ENCODE measurements at regions not wholly inside any gene's neighbourhood (a gene's known extent, or its start where the extent isn't known, plus 50 kb on each side); places are given as distances from the start of the nearest gene placed in this dataset.

DNA sequence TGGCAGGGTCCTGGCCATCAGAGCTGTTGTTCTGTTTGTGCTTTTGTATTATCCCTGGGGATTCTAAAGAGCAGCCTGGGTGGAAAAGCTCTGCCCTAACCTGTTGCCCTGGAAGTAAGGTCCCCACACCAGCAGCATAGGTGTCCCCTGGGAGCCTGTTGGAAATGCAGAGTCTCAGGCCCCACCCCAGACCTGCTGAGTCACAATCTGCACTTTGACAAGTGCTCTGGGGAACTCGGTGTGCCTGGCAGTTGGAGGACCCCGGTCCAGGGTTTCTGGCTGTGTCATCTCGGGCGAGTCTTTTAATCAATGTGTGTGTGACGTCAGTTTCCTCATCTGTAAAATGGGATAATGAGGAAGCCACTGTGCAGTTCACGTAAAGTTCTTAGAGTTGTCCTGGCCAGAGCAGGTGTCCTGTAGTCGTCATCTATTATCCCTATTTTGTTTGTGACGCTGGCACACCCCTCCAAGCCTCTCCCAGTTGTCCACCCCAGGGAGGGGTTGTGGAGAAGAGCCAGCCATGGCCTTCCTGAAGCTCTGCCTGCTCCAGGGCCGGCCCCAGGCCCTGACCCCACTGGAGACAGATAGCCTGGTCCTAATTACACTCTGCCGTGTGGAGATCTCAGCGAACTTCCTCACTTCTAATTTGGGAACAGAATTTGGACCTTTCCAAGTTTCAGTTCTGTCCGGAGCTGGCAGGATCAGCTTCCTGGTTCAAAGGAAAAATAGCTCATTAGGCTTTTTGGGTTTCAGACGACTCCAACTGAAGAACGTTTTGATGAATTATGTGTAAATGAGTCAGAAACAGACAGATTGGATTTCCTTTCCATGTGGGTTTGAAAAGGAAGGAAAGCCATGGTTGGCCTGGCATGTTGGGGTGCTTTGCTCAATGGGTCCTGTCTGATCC, 295.7 kb upstream of the FOXF1 start:
- peak overlapping the region in 1 of 3 donors; percentile 13 for H3K27ac ChIP-seq

DNA sequence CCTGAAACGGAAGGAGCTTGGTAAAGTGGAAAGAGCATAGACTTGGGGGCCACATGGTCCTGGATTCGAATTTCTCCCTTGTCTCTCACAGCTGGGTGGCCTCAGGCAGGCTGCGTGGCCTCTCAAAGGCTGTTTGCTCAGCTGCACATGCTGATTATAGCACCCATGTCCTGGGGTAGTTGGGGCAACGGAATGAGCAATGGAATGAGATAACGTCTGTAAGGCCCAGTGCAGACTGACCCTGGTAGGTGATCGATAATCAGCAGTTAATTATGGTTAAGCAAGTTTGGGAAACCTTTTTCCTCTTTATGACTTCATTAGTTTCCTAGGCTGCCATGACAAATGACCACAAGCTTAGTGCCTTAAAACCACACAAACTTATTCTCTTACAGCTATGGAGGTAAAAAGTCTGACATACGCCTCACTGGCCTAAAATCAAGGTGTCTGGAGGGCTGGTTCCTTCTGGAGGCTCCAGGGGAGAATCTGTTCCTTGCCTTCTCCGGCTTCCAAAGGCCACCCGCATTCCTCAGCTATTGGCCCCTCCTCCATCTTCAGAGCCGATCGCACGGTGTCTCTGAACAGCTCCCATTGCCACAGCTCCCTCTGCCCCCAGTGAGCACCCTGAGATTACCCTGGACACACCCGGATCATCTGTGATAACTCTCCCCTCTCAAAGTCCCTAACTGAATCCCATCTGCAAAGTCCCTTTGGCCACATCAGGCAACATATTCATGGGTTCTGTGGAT, 294.9 kb upstream of the FOXF1 start:
- Histone ChIP-seq H3K27me3 (no peaks in the 10 kb centered on the region), H3K36me3 (no peaks in the 10 kb centered on the region), H3K4me3 (no peak overlapping the region), H3K27ac (peak overlapping the region in 1 of 3 donors; percentile 13), H3K4me1 (no peaks in the 10 kb centered on the region), H3K9me3 (no peaks in the 10 kb centered on the region)
- no peak for TF ChIP-seq POLR2A (IDR thresholded peaks at IDR 0.05)
- TF ChIP-seq, protein P1, sequence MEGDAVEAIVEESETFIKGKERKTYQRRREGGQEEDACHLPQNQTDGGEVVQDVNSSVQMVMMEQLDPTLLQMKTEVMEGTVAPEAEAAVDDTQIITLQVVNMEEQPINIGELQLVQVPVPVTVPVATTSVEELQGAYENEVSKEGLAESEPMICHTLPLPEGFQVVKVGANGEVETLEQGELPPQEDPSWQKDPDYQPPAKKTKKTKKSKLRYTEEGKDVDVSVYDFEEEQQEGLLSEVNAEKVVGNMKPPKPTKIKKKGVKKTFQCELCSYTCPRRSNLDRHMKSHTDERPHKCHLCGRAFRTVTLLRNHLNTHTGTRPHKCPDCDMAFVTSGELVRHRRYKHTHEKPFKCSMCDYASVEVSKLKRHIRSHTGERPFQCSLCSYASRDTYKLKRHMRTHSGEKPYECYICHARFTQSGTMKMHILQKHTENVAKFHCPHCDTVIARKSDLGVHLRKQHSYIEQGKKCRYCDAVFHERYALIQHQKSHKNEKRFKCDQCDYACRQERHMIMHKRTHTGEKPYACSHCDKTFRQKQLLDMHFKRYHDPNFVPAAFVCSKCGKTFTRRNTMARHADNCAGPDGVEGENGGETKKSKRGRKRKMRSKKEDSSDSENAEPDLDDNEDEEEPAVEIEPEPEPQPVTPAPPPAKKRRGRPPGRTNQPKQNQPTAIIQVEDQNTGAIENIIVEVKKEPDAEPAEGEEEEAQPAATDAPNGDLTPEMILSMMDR (IDR thresholded peaks at IDR 0.05): no peak
- intact Hi-C loops (cut with DNase I): no loop called here
- DNase-seq (no peak), ATAC-seq (no peak)
- 54% methylated on average over 11 of the region's 13 CpGs for whole genome bisulfite sequencing (ENCODE audit: insufficient coverage, low coverage, low lambda C conversion rate, missing lambda C conversion rate)

More for the DNA sequence above, 295.7 kb upstream of the FOXF1 start:
- 17% methylated on average over 11 of the region's 14 CpGs for WGBS (ENCODE audit: insufficient coverage, low coverage, low lambda C conversion rate, missing lambda C conversion rate)
- H3K4me1 ChIP-seq: no peaks in the 10 kb centered on the region
- H3K9me3 ChIP-seq: no peaks in the 10 kb centered on the region
- no peaks in the 10 kb centered on the region for H3K27me3 ChIP-seq
- intact Hi-C loops (cut with DNase I): no loop called here
- no peak overlapping the region for H3K4me3 ChIP-seq
- DNase-seq (no peak), ATAC-seq (peak; percentile 60 to 65 (median 63))
- TF ChIP-seq, protein P1 (IDR thresholded peaks at IDR 0.05): no peak
- no peaks in the 10 kb centered on the region for H3K36me3 ChIP-seq

- ATAC-seq: peak in 3 of 4 donors; percentile 11 to 28 (median 23)
- WGBS (ENCODE audit: insufficient coverage, low coverage, low lambda C conversion rate, missing lambda C conversion rate): no CpG with 5 or more reads among the region's 9 CpGs
- no peak overlapping the region for H3K27ac ChIP-seq
Observed at GRCh38 chr16:86215979-86216585, 294.2 kb upstream of the FOXF1 start.

GRCh38 chr16:86216591-86216990, 293.7 kb upstream of the FOXF1 start:
- intact Hi-C loops (cut with DNase I): no loop called here
- Histone ChIP-seq H3K36me3 (no peaks in the 10 kb centered on the region), H3K27me3 (no peaks in the 10 kb centered on the region), H3K4me3 (no peak overlapping the region), H3K9me3 (no peaks in the 10 kb centered on the region), H3K27ac (no peak overlapping the region), H3K4me1 (no peaks in the 10 kb centered on the region)
- TF ChIP-seq, protein P1 (IDR thresholded peaks at IDR 0.05): no peak
- TF ChIP-seq POLR2A (IDR thresholded peaks at IDR 0.05): no peak
- ATAC-seq: no peak
- WGBS (ENCODE audit: insufficient coverage, low coverage, low lambda C conversion rate, missing lambda C conversion rate): 60% methylated on average over 2 of the region's 9 CpGs
- DNase-seq: no peak

More at GRCh38 chr16:86215979-86216585, 294.2 kb upstream of the FOXF1 start:
- Histone ChIP-seq H3K27me3 (no peaks in the 10 kb centered on the region), H3K4me3 (no peak overlapping the region), H3K4me1 (no peaks in the 10 kb centered on the region), H3K9me3 (no peaks in the 10 kb centered on the region), H3K36me3 (no peaks in the 10 kb centered on the region)
- TF ChIP-seq, protein P1 (IDR thresholded peaks at IDR 0.05): no peak
- TF ChIP-seq POLR2A (IDR thresholded peaks at IDR 0.05): no peak
- intact Hi-C loops (cut with DNase I): no loop called here
- no peak for DNase-seq
